DND-41 (cell line): ENCODE measurements at regions not wholly inside any gene's neighbourhood (a gene's known extent, or its start where the extent isn't known, plus 50 kb on each side); places are given as distances from the start of the nearest gene placed in this dataset.

ENCODE experiments used
- EZH2 ChIP-seq: IDR thresholded peaks from 3 replicates; pipeline ENCODE4 v1.6.1; 2012; ENCODE audit warnings: borderline replicate concordance, low read depth, mild to moderate bottlenecking, moderate library complexity, low read length, inconsistent platforms; ENCODE audit not compliant: severe bottlenecking
- TF ChIP-seq, protein P1 (sequence below): IDR thresholded peaks from 2 replicates; pipeline ENCODE4 v1.5.1; 2012; ENCODE audit warnings: borderline replicate concordance, low read length, moderate library complexity, mild to moderate bottlenecking; ENCODE audit not compliant: poor library complexity, severe bottlenecking; ENCODE audit errors: extremely low read depth

DNA sequence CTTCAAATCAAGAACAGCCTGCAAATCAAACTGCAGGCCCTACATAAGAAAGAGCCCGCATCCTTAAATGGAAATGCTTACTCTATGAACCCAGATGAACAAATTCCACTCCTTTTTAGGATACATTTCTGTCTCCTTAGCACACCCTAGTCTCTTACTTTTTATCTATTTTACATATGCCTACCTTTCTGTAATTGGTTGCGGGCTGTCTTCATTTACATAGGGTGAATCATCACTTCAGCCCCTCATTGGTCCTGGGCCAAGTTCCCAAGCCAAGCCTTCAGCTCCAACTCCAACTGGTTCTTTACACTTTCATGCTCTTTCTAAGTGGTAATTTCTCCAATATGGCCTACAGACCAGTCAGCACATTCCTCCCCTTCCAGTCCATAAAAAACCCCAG is 219.3 kb downstream of the TRAM1L1 start:
- TF ChIP-seq, protein P1, sequence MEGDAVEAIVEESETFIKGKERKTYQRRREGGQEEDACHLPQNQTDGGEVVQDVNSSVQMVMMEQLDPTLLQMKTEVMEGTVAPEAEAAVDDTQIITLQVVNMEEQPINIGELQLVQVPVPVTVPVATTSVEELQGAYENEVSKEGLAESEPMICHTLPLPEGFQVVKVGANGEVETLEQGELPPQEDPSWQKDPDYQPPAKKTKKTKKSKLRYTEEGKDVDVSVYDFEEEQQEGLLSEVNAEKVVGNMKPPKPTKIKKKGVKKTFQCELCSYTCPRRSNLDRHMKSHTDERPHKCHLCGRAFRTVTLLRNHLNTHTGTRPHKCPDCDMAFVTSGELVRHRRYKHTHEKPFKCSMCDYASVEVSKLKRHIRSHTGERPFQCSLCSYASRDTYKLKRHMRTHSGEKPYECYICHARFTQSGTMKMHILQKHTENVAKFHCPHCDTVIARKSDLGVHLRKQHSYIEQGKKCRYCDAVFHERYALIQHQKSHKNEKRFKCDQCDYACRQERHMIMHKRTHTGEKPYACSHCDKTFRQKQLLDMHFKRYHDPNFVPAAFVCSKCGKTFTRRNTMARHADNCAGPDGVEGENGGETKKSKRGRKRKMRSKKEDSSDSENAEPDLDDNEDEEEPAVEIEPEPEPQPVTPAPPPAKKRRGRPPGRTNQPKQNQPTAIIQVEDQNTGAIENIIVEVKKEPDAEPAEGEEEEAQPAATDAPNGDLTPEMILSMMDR: no peak
- no peak for TF ChIP-seq EZH2
